ENCODE measurements at regions not wholly inside any gene's neighbourhood (a gene's known extent, or its start where the extent isn't known, plus 50 kb on each side); places are given as distances from the start of the nearest gene placed in this dataset.

DNA sequence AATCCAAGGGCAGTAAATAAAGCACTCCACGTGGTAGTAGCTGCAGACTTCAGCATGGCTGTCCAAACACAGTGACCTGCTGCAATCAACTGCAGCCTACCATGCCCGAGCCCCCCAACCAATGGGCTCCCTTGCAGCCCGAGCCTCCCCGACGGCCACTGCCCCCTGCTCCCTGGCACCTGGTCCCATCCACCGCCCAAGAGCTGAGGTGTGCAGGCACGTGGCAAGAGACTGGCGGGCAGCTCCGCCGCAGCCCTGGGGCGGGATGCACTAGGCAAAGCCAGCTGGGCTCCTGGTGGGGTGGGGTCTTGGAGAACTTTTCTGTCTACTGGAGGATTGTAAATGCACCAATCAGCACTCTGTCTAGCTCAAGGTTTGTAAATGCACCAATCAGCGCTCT lies 57.6 kb upstream of the RGS2 start:
- no peak for TF ChIP-seq CTCF (conservative IDR thresholded peaks at IDR 0.05; ENCODE audit: low read depth, low read length)
- no peak for TF ChIP-seq EZH2 (IDR thresholded peaks at IDR 0.05; ENCODE audit: borderline replicate concordance, low read depth, low read length, poor library complexity, severe bottlenecking)

Measured in A673 (cell line).